Stimulated activated CD4-positive, alpha-beta T cell treated with anti-CD3 and anti-CD28 coated beads, Interleukin-4, amount 100 ng/mL, for 1 hour (primary cell): ENCODE measurements at regions not wholly inside any gene's neighbourhood (a gene's known extent, or its start where the extent isn't known, plus 50 kb on each side); places are given as distances from the start of the nearest gene placed in this dataset.
"Not testable (repeated sequence)": the region's sequence is repeated elsewhere in the genome, so short reads cannot be mapped to it uniquely, and the experiment has no call there.

Experiments
- DNase-seq: peaks from one replicate; pipeline ENCODE4 v3.0.0-alpha.2; 2020

DNA sequence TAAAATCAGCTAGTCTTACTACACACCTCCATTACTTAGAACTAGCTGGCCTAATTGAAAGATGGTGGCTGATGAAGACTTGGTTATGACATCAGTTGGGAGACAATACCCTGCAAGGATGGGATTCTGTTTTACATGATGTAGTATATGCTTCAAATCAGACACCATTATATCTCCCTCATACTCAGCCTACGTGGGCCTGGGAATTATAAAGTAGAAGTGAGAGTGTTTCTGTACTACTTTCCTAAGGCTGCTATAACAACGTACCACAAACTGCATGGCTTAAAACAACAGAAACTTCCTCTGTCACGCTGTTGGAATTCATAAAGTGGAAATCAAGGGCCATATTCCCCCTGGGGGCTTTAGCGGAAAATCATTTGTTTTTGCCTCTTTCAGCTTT lies 190.4 kb downstream of the PAH start:
- no peak for DNase-seq

DNA sequence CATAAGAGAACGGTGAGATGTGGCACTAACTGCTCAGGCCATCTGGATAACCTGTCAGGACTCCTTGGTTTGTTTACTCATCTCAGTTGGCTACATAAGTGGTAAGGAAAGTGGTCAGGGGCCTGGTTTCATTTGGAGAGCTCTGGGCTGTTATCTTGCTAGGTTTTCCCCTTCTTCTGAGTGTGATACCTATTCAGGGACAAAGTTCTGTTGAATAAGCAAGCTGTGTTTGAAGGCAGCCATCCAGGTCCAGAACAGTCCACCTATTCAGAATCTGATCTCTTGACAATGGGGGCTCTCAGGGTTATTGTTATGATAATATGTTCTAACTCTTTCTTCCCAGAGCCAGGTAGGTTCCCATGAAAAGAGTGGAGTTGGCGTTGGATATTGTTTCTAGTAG lies 194.9 kb downstream of the PAH start:
- no peak for DNase-seq

DNA sequence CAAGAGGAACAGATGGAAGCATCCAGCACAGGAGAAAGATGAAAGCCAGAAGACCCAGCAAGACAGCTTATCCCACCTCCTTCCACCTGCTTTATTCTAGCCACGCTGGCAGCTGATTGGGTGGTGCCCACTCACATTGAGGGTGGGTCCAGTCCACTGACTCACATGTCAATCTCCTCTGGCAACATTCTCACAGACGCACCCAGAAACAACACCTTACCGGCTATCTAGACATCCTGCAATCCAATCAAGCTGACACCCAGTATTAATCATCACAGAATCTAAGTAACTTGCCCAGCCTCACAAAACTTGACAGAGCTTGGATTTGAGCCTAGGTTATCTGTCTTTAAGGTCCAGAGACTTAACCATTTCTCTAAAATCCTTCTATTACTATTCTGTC lies 208.9 kb downstream of the PAH start:
- no peak for DNase-seq

DNA sequence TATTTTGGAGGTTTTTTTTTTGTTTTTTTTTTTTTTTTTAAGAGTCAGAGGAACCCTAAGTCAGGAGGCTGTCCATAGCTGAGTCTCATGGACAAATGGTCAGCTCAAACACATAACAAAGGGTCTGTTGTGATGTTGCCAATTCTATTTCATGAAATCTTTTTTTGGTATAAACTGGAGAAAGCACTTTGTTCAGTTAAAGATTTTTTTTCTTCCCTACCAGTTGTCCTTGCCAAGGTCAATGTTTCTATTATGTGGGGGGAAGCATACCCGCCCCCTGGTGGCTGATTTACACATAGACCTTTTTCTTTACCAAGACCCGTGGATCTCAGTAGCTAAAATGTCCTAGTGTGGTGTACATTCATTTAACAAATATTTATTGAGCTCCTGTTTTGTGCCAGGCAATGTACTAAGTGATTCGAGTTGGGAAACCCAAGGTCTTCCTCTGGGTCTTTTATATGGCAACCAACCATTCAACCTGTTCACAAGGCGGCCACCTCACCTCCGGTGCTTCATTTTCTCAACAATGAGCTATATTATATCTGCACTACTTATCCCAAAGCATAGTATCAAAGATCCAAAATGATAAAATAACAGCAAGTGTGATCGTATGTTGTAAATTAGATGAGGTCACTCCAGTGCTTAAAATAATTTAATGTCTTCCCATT lies 214.5 kb downstream of the PAH start:
- DNase-seq: no peak

DNA sequence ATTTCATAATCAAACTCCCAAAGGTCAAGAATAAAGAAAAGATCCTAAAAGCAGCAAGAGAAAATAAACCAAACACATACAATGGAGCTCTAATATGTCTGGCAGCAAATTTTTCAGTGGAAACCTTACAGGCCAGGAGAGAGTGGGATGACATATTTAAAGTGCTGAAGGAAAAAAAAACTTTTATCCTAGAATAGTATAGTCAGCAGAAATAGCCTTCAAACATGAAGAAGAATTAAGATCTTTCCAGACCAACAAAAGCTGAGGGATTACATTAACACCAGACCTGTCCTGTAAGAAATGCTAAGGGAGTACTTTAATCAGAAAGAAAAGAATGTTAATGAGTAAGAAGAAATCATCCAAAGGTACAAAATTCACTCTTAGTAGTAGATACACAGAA lies 215.7 kb upstream of the IGF1 start:
- no peak for DNase-seq

DNA sequence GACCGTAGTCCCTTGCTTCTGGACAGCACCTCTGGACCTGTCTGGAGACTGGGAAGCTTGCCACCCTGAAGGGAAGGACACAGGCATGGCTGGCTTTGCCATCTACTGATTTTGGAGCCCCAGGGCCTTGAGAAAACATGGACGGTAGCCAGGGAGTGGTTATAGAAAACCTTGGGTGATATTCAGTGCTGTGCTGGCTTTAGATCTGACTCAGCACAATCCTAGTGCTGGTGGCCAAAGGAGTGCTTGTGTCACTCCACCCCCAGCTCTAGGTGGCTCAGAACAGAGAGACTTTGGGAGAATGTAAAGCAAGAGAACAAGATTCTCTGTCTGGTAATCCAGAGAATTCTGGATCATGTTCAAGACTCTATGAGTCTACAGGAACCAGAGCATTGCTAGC lies 214.5 kb upstream of the IGF1 start:
- DNase-seq: no peak

DNA sequence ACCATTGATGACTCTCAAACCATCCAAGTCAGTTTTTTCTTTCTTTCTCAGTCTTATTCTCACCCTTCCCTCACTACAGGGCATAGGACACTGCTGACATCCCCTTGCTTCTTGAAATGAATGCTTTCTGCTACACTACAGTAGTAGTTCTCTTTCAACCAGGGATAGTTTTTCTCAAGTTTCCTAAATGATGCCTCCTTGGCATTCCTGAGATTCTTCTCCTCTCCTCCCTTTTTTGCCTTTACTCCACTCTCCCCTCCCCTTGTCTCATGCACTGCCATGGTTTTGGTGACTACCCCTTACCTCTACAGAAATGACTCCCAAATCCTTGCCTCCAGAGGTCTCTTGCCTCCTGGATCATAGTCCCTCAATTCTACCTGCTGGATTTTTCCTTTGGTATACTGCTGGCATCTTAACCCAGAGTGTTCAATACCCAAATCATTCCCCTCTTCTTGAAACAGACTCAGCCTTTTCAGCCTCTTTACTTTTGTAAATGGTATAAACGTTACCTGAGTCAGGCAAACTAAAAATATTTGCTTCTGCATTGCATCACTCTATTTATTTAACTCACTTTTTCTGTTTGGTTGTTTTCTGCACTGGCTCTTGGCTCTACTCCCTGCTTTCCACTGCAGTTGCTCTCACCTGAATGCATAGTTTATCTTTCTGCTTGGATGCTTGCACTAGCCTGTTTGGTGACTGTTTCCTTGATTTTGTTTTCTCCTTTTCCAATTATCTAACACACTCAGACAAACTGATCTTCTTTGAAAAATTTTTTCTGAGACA lies 211.6 kb upstream of the IGF1 start:
- DNase-seq: no peak

DNA sequence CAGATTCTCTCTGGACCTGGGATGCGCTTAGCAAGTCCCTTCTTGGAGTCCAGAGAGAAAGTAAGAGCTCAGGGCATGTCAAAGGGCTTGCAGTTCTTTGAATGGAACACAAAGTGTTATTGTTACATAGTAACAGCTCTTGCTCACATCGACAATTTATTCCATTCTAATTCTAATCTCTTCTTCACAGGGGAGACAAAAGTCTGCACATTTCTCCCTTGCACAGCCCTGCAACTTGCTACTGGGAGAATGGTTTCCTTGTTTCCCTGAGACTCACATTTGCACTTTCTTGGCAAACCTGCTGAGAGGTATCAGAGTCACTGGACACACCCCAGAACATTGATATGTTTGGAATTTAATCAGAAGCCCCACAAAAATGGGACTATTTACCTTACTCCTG lies 209.9 kb upstream of the IGF1 start:
- DNase-seq: no peak

DNA sequence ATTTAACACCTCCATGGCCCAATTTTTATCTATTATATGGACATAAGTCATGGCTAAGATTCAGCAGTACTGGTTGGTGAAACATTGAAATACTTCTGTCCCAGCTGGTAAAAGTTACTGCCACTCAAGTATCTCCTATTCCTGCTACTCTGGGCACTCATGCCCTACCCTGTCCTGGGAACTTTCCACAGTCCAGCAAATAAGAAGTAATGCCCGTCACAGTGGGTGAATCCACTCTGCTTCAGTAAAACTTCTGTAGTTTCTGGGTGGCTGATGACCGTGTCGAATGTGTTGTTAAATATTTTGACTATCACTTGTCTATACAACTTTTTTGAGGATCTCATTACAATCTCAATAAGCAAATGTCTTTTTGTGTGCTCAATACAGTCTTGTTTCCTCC lies 209.3 kb upstream of the IGF1 start:
- no peak for DNase-seq

DNA sequence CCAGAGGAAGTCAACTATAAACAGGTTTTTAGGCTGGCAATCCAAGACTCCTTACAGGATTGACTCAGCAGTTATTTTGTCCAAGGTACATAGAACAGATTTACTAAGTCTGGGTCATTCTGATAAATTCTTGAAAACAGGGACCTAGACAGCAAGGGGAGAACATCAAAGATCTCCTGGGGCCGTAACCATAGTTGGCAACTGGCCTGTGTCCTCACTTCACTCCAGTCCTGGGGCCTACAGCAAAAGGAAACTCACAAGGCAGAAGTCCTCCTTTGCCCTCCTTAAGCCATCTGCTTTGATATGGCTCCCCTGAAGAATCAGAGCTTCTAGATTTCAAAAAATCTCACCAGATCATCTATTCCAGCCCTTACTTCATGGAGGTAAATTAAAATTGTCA lies 207.2 kb upstream of the IGF1 start:
- no peak for DNase-seq

DNA sequence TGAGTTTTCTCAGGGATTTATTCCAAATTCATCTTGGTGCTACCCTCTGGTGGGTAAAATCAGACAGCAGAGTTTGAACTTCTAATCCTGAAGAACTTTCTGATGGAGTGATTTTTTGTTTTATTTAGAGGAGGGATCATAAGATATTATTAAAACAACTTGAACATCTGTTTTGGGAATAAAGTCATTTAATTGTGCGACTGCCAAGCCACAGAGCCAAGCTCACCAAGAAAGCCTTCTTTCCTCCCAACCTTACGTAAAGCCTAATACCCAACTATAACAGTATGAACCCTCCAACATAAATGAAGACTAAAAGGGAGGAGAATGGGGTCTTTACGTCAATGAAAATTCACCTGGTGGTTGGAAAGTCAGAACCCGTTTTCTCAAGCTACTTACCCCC lies 205.5 kb upstream of the IGF1 start:
- DNase-seq: no peak

DNA sequence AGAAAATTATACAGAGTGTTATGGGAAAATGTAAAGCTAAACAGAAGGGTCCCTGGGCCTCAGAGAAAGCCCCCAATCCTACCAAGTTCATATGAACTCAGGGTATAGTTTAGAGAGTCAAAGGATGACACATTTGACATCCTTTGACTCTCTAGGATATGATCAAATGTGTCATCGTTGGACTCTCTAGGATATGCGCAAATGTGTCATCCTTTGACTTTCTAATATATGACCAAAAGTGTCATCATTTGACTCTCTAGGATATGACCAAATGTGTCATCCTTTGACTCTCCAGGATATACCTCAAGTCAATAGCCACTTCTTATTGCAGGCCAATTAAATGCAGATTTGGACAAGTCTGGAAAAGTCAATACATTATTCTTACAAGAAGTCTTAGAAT lies 204.8 kb upstream of the IGF1 start:
- DNase-seq: no peak

DNA sequence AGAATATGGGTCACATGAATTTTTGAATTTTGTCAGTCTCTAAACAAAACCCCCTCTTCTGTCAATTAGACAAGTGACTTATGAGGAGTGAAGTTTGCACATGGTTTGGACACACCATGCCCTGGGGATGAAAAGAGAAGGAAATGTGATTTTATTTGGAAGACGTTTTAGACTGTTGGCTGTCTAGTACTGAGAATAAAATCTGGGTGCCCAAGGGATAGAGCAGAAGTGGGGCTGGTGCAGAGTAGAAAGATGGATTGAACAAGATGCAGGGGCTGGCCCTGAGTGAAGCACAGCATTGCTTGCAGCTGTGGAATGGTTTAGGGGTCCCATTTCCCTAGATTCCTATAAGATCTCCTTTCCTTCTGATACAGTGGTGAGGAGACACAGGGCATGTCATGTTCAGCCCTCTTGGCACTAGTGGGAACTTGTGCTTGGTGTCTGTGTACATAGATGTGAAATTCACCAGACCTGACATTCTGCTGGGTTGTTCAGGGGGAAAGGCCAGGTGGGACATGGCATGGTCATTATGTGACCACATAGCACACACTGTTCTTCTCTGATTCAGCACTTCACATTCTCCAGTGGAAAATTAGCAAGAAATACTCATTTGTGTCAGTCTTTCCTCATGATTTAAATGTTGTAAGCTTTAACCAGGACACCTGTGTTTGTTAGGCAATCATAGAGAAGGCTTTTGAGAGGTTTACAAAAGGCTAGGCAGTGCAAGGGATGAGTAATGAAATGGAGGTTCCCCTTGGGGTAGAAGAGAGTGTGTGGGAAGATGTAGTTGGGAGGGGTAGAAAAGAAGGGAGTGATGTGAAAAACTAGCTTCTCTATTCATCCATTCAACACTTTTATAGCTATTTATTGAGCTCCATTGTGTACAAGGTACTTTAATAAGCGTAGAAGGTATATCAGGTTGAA lies 202.3 kb upstream of the IGF1 start:
- no peak for DNase-seq

DNA sequence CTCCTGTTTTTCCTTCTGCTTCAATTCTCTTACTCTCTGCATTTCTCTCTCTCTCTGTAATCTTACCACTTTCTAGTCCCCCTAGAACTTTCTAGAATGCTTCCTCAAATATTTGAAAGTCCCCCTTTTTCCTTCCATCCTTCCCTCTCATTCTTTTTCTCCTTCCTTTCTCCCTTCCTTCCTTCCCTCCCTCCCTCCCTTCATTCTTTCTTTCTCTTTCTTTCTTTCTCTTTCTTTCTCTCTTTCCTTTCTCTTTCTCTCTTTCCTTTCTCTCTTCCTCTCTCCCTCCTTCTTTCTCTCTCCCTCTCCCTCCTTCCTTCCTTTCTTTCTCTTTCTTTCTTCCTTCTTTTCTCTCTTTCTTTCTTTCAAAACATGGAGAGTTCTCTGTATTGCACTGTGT lies 201.4 kb upstream of the IGF1 start:
- DNase-seq: no peak

DNA sequence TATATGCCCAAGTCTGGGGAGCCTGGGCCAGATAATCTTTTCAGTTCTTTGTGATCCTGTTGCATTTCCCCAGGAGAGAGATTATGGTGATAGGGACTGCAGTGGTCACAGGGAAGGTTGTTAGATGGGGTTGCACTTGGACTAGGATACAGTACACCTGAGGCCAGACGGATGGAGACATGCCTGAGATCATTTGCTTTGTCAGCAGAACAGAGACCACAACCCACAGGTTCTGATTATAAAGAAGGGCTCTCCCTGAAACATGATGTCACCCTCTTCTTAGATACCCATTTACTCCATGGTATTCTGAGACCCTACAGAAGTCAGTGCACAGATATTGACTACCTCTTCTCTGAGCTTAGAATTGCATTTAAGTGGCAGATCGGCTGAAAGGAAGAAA lies 200.9 kb upstream of the IGF1 start:
- DNase-seq: no peak

DNA sequence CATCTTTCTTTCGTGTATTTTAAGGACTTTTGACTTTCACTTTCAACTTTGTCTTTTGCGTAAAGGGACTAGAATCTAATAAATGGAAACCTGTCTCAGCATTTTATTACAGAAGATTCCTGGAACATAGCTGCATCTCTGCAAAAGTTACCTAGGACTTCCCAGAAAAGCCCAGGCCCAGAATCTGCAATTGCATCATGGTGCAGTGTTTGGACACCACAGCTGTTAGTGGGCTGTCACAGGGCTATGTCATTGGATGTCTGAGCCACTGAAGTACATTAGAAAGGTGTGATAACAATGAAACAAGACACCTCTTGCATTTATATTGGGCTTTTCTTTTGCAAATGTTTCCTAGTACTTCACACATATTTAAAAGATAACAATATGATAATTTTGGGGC lies 199.9 kb upstream of the IGF1 start:
- DNase-seq: no peak

DNA sequence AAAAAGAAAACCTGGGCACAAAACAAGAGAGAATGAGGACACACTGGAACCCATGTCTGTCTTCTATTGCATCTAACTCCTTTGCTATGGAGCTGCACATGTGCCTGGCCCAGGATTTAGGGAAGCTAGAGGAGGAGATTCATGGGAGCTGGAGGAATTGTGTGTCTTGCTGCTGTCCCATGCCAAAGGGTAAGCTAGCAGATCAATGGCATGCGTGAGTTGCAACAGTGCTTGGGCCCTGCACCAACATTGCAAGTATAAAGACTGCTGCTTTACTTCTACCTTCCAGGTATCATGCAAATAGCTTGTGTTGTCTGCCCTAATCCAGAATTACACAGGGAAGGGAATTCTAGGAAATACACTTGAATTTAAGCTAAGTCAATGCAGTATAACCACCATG lies 196.4 kb upstream of the IGF1 start:
- no peak for DNase-seq

DNA sequence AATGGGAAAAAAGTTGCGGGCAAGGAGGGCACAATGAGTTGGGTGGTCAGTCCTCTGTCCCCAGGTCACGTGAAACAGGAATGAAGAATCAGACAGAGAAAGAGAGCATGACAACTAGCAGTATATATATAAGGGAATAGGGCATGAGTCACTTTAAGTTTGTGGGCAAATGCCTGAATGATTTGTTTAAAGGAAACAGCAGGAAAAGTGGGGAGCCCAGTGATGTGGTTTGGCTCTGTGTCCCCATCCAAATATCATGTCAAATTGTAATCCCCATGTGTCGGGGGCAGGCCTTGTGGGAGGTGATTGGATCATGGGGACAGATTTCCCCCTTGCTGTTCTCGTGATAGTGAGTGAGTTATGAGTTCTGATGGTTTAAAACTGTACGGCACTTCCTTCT lies 195.3 kb upstream of the IGF1 start:
- DNase-seq: no peak

DNA sequence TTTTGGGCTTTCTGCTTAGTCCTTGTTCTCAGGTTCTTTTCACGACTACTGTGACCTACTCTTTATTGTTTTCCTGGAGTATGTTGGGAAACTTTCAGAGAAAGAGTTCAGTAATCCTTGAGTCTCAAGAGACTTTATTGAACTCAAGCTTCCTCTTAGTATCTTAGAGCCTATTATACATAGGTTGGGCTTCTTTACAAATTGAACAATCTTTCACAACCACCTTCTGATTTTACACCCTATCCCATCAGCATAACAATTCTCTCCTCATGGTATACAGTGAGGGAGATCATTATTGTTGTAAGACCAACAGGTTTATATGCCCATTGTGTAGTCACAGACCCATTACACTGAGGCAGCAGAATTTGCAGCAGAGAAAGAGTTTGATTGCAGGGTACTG lies 193.2 kb upstream of the IGF1 start:
- DNase-seq: no peak

DNA sequence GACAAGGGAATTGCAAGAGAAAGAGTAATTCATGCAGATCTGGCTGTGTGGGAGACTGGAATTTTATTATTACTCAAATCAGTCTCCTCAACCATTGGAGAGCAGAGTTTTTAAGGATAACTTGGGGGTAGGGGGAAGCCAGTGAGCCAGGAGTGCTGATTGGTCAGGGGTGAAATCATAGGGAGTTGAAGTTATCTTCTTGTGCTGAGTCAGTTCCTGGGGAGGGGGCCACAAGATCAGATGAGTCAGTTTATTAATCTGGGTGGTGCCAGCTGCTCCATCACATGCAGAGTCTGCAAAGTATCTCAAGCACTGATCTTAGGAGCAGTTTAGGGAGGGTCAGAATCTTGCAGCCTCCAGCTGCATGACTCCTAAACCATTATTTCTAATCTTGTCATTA lies 191.8 kb upstream of the IGF1 start:
- not testable (repeated sequence) for DNase-seq

DNA sequence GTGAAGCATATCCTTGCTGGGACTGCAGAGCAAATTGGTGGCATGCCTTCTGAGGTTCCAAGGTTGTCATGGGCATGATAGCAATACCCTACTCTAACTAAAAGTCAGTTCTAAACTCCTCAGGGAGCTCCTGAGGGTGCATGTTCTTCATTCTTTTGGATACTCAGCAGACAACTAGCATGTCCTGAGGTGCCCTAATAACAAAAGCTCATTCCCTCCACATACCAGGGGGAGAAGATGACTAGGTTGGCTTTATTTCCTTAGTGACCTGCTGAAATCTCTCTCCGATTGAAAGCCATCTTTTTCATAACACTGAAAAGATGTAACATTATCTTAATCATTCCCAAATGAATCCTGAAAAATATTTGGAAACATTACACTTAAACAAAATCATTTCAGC lies 188.7 kb upstream of the IGF1 start:
- DNase-seq: no peak

DNA sequence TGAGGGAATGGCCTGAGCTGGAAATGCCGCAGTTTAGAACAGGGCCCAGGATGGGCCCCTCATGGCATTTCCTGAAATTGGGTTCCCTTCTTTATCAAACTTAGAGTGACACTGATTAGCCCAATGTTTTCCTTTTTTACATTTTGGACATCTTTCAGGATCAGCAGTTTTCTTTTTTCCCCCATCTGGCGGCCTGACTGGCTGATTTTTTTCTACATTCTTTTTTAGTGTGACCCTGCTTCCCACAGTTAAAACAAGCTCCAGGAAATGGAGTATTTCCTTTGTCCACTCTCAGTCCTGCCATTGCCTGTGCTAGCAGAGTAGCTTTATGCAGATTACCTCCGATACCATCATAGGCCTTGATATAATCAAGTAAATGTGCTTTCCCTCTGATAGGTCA lies 185.8 kb upstream of the IGF1 start:
- DNase-seq: not testable (repeated sequence)

DNA sequence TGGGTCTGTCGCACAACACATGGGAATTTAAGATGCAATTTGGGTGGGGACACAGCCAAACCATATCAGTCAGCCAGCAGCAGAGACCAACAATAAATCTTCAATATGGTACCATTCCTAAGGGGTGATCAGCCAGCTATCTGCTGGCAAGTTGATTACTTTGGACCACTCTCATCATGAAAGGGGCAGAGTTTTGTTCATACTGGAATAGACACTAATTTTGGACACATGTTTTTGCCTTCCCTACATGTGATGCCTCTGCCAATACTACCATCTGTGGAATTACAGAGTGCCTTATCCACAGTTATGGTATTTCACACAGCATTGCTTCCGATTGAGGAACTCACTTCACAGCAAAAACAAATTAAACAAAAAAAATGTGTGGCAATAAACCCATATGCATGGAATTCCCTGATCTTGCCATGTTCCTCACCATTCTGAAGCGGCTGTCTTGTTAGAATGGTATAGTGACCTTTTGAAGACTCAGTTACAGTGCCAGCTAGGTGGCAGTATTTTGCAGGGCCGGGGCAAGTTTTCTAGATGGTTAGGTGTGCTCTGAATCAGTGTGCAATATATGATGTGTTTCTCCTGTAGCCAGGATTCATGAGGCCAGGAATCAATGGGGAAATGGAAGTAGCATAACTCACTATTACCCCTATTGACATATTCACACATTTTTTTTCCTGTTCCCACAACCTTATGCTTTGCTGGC lies 179.0 kb upstream of the IGF1 start:
- DNase-seq: no peak
